KMS-11 (cell line): ENCODE measurements at regions not wholly inside any gene's neighbourhood (a gene's known extent, or its start where the extent isn't known, plus 50 kb on each side); places are given as distances from the start of the nearest gene placed in this dataset.

ENCODE experiments used
- H2AFZ ChIP-seq: fragments of 200-600 bp; sonication (generic); 2 replicates; pipeline ENCODE4 v1.6.1; 2016; ENCODE audit warnings: antibody characterized with exemption, mixed run types, low read depth
- H3K27ac ChIP-seq: fragments of 200-600 bp; sonication (generic); 2 replicates; pipeline ENCODE4 v1.6.1; 2016; ENCODE audit warnings: mild to moderate bottlenecking, mixed run types
- H3K27me3 ChIP-seq: fragments of 200-600 bp; sonication (generic); 2 replicates; pipeline ENCODE4 v1.6.1; 2017; ENCODE audit warnings: mild to moderate bottlenecking, low read depth, mixed run types, moderate library complexity; ENCODE audit not compliant: insufficient read depth
- H3K36me3 ChIP-seq: fragments of 200-600 bp; sonication (generic); 2 replicates; pipeline ENCODE4 v1.6.1; 2017; ENCODE audit warnings: mild to moderate bottlenecking, mixed run types; ENCODE audit not compliant: insufficient read depth
- H3K4me1 ChIP-seq: fragments of 200-600 bp; sonication (generic); 2 replicates; pipeline ENCODE4 v1.6.1; 2016; ENCODE audit warnings: mild to moderate bottlenecking, low read depth, mixed run types; ENCODE audit not compliant: poor library complexity, severe bottlenecking
- H3K4me2 ChIP-seq: fragments of 200-600 bp; sonication (generic); 2 replicates; pipeline ENCODE4 v1.7.0; 2016; ENCODE audit warnings: mild to moderate bottlenecking, mixed run types
- H3K4me3 ChIP-seq: fragments of 200-600 bp; sonication (generic); IDR thresholded peaks from 2 replicates; pipeline ENCODE4 v1.6.1; 2017; ENCODE audit warnings: low read depth, low read length, mixed read lengths; ENCODE audit not compliant: insufficient read depth
- H3K79me2 ChIP-seq: fragments of 200-600 bp; sonication (generic); 2 replicates; pipeline ENCODE4 v1.6.1; 2016; ENCODE audit warnings: low read depth, mixed run types; ENCODE audit not compliant: insufficient read depth
- H3K9ac ChIP-seq: fragments of 200-600 bp; sonication (generic); 2 replicates; pipeline ENCODE4 v1.6.1; 2016; ENCODE audit warnings: mild to moderate bottlenecking, mixed run types
- H4K20me1 ChIP-seq: fragments of 200-600 bp; sonication (generic); 2 replicates; pipeline ENCODE4 v1.6.1; 2016; ENCODE audit warnings: mild to moderate bottlenecking, mixed run types; ENCODE audit not compliant: insufficient read depth
- CTCF ChIP-seq: fragments of 200-600 bp; sonication (generic); conservative IDR thresholded peaks from 2 replicates; pipeline ENCODE4 v1.6.1; 2017; ENCODE audit warnings: low read depth, mild to moderate bottlenecking, antibody characterized with exemption, low read length, moderate library complexity, mixed read lengths

- Histone ChIP-seq H3K27me3 (no peaks in the 10 kb centered on the region), H3K79me2 (no peaks in the 10 kb centered on the region), H3K27ac (no peak overlapping the region), H3K4me3 (no peak overlapping the region), H3K4me2 (no peak overlapping the region), H3K36me3 (no peaks in the 10 kb centered on the region), H3K4me1 (no peaks in the 10 kb centered on the region), H2AFZ (no peak overlapping the region), H3K9ac (no peak overlapping the region), H4K20me1 (no peaks in the 10 kb centered on the region)
- TF ChIP-seq CTCF: no peak
Observed at GRCh38 chr9:110036286-110036685, 171.7 kb downstream of the C9orf152 start.

GRCh38 chr9:110040788-110041187 is 167.2 kb downstream of the C9orf152 start:
- no peaks in the 10 kb centered on the region for H3K36me3 ChIP-seq
- H3K27ac ChIP-seq: no peak overlapping the region
- H3K4me3 ChIP-seq: no peak overlapping the region
- TF ChIP-seq CTCF: no peak
- no peak overlapping the region for H3K4me2 ChIP-seq
- H3K4me1 ChIP-seq: no peaks in the 10 kb centered on the region
- no peaks in the 10 kb centered on the region for H4K20me1 ChIP-seq
- no peak overlapping the region for H3K9ac ChIP-seq
- no peaks in the 10 kb centered on the region for H3K27me3 ChIP-seq
- no peak overlapping the region for H2AFZ ChIP-seq
- H3K79me2 ChIP-seq: no peaks in the 10 kb centered on the region

GRCh38 chr9:110041452-110041851 is 166.5 kb downstream of the C9orf152 start:
- Histone ChIP-seq H2AFZ (no peak overlapping the region), H3K4me2 (no peak overlapping the region), H3K79me2 (no peaks in the 10 kb centered on the region), H4K20me1 (no peaks in the 10 kb centered on the region), H3K27me3 (no peaks in the 10 kb centered on the region), H3K36me3 (no peaks in the 10 kb centered on the region), H3K27ac (no peak overlapping the region), H3K4me1 (no peaks in the 10 kb centered on the region), H3K4me3 (no peak overlapping the region), H3K9ac (no peak overlapping the region)
- TF ChIP-seq CTCF: no peak

- Histone ChIP-seq H3K4me1 (peaks cover 27% of the 10 kb centered on the region), H3K9ac (peak overlapping the region; percentile 73), H3K27ac (peak overlapping the region; percentile 54), H3K4me3 (peak overlapping the region; percentile 31), H3K79me2 (peaks cover 39% of the 10 kb centered on the region), H4K20me1 (no peaks in the 10 kb centered on the region), H3K4me2 (peak overlapping the region; percentile 88), H3K27me3 (no peaks in the 10 kb centered on the region), H2AFZ (peak overlapping the region; percentile 84), H3K36me3 (no peaks in the 10 kb centered on the region)
- TF ChIP-seq CTCF: no peak
Observed at GRCh38 chr9:110047232-110047954, 160.6 kb downstream of the C9orf152 start.
